K562 (cell line): ENCODE measurements at regions not wholly inside any gene's neighbourhood (a gene's known extent, or its start where the extent isn't known, plus 50 kb on each side); places are given as distances from the start of the nearest gene placed in this dataset.

Experiments
- ETS1 ChIP-seq: conservative IDR thresholded peaks from 2 replicates; pipeline ENCODE4 v1.6.1; 2011; ENCODE audit warnings: low read depth, mild to moderate bottlenecking, low read length; ENCODE audit not compliant: control insufficient read depth
- HDAC1 ChIP-seq, 2 experiments: fragments of 450-650 bp; IDR thresholded peaks; 2 replicates each; pipeline ENCODE4 v1.6.1; 2016 to 2017; ENCODE audit warnings: inconsistent platforms in 1 of 2, mild to moderate bottlenecking in 1 of 2, moderate library complexity in 1 of 2
- JUNB ChIP-seq: fragments of 450-650 bp; formaldehyde crosslinking; conservative IDR thresholded peaks from 2 replicates; pipeline ENCODE4 v1.4.0; 2020; ENCODE audit warnings: mild to moderate bottlenecking
- MXI1 ChIP-seq: IDR thresholded peaks from 2 replicates; pipeline ENCODE4 v1.6.1; 2011; ENCODE audit warnings: low read depth, mild to moderate bottlenecking, improper control_type of control experiment, low read length
- NFATC3 ChIP-seq: fragments of 450-650 bp; IDR thresholded peaks from 2 replicates; pipeline ENCODE4 v1.6.1; 2017; ENCODE audit warnings: mild to moderate bottlenecking
- RFX7 ChIP-seq: fragments of 250-450 bp; sonication (Bioruptor Pico); IDR thresholded peaks from 2 replicates; pipeline ENCODE4 v1.5.1; 2021; ENCODE audit warnings: mild to moderate bottlenecking
- SMC3 ChIP-seq: conservative IDR thresholded peaks from 2 replicates; pipeline ENCODE4 v1.6.1; 2011; ENCODE audit warnings: low read depth, low read length, improper control_type of control experiment; ENCODE audit not compliant: insufficient read depth
- ZFP30 ChIP-seq: fragments of 250-450 bp; sonication (Bioruptor Pico); IDR thresholded peaks from 2 replicates; pipeline ENCODE4 v1.8.0; 2022; ENCODE audit warnings: moderate library complexity, mild to moderate bottlenecking, inconsistent platforms, borderline replicate concordance
- ZNF592 ChIP-seq: fragments of 450-650 bp; IDR thresholded peaks from 2 replicates; pipeline ENCODE4 v1.6.1; 2017; ENCODE audit warnings: antibody characterized with exemption, mild to moderate bottlenecking
- TF ChIP-seq, protein P1 (sequence below): fragments of 450-650 bp; conservative IDR thresholded peaks from 2 replicates; pipeline ENCODE4 v1.6.1; 2016; ENCODE audit warnings: missing genetic modification characterization, low read depth, mild to moderate bottlenecking, control low read depth, missing compliant biosample characterization
- TF ChIP-seq, protein P2 (sequence below): fragments of 450-650 bp; IDR thresholded peaks from 2 replicates; pipeline ENCODE4 v1.6.1; 2014; ENCODE audit warnings: low read depth, mild to moderate bottlenecking, moderate library complexity, borderline replicate concordance

DNA sequence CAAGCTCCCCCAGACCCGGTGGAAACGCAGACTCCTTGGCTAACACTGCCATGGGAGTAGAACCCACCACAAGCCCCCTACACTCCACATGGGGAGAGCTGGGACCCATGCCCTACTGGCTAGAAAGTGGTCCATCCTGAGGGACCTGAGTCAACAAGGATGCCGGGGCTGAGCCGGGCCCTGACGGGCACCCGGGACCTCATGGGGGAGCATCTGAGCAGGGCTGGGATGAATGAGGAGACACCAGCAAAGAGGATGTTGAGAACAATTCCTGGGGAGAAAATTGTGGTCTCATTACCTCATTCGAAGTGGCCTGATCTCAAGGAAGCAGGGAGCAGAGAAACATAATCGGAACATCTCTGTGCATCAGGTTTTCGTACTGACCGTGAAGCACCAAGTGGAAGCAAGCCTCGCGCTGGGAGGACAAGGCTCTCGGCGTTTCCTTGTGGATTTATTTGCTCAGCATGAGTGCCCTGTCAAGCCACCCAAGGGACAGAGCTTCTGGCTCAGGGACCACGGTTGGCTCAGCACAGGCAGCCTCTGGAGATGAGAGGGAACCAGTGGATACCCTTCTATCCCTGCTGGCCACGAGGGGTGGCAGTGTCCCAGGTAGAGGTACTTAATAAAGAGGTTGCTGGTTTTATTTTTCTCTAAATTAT, 132.2 kb upstream of the FAM20C start (continued):
- TF ChIP-seq ZNF592 (no peak), HDAC1 (IDR thresholded peaks at IDR 0.05) (no peak), RFX7 (CRISPR knock-in tag) (no peak), ZFP30 (CRISPR knock-in tag) (no peak), MXI1 (no peak), ETS1 (no peak), JUNB (no peak), SMC3 (no peak), NFATC3 (no peak)
- TF ChIP-seq, protein P1, sequence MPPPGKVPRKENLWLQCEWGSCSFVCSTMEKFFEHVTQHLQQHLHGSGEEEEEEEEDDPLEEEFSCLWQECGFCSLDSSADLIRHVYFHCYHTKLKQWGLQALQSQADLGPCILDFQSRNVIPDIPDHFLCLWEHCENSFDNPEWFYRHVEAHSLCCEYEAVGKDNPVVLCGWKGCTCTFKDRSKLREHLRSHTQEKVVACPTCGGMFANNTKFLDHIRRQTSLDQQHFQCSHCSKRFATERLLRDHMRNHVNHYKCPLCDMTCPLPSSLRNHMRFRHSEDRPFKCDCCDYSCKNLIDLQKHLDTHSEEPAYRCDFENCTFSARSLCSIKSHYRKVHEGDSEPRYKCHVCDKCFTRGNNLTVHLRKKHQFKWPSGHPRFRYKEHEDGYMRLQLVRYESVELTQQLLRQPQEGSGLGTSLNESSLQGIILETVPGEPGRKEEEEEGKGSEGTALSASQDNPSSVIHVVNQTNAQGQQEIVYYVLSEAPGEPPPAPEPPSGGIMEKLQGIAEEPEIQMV (tag): no peak
- TF ChIP-seq, protein P2, sequence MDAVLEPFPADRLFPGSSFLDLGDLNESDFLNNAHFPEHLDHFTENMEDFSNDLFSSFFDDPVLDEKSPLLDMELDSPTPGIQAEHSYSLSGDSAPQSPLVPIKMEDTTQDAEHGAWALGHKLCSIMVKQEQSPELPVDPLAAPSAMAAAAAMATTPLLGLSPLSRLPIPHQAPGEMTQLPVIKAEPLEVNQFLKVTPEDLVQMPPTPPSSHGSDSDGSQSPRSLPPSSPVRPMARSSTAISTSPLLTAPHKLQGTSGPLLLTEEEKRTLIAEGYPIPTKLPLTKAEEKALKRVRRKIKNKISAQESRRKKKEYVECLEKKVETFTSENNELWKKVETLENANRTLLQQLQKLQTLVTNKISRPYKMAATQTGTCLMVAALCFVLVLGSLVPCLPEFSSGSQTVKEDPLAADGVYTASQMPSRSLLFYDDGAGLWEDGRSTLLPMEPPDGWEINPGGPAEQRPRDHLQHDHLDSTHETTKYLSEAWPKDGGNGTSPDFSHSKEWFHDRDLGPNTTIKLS: no peak
- TF ChIP-seq, all 486 proteins: peak for 0
